Vagina (tissue), 2 donors: ENCODE measurements at regions not wholly inside any gene's neighbourhood (a gene's known extent, or its start where the extent isn't known, plus 50 kb on each side); places are given as distances from the start of the nearest gene placed in this dataset.

Experiments used
- CTCF ChIP-seq, 3 experiments: fragments of 450-650 bp in 2 of 3; fragments of 200-600 bp in 1 of 3; sonication (generic) in 1 of 3; IDR thresholded peaks; one replicate each; pipeline ENCODE4 v1.5.1; 2017 to 2019; ENCODE audit warnings: antibody characterized with exemption in 3 of 3, mild to moderate bottlenecking in 2 of 3, moderate library complexity in 2 of 3
- POLR2A ChIP-seq, 2 donors: fragments of 450-650 bp; IDR thresholded peaks; one replicate each; pipeline ENCODE4 v1.6.1; 2017; ENCODE audit warnings: antibody characterized with exemption in 2 of 2, mild to moderate bottlenecking in 2 of 2, moderate library complexity in 2 of 2
- POLR2AphosphoS5 ChIP-seq, 2 donors: sonication (generic); formaldehyde crosslinking; IDR thresholded peaks; one replicate each; pipeline ENCODE4 v1.9.0; 2017; ENCODE audit warnings: antibody characterized with exemption in 2 of 2, mild to moderate bottlenecking in 2 of 2, low read depth in 1 of 2; ENCODE audit not compliant: insufficient read depth in 1 of 2

- TF ChIP-seq POLR2AphosphoS5 (IDR thresholded peaks at IDR 0.05; ENCODE audit: insufficient read depth in 1 of 2, low read depth in 1 of 2) (no peak), CTCF (IDR thresholded peaks at IDR 0.05) (no peak), POLR2A (IDR thresholded peaks at IDR 0.05) (no peak)
Measured at GRCh38 chr10:43821103-43821502, 172.4 kb upstream of the ZNF32 start.
